ENCODE measurements at regions not wholly inside any gene's neighbourhood (a gene's known extent, or its start where the extent isn't known, plus 50 kb on each side); places are given as distances from the start of the nearest gene placed in this dataset.

DNA sequence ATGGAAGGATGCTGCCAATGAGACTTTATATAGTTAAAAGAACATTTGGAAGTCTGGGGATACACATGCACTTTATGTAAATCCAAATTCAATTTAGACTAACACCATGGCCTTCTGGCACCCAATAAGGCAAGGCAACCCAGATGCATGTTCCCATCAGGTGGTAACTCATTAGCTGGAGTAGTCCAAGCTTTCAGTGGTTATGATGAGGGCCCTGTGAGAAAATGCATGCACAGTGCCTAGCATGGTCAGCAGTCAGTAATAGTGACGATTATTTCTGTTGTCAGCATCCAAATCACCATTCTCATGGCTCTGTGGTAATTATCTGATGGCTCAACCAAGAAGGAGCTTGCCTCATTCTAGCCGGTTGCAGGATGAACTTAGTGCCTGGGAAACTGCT, 70.3 kb upstream of the CTLA4 start:
- no peaks in the 10 kb centered on the region for H3K36me3 ChIP-seq (ENCODE audit: insufficient read depth, low read length)
- no peaks in the 10 kb centered on the region for H3K4me1 ChIP-seq (ENCODE audit: insufficient read depth, low read length, poor library complexity, severe bottlenecking)
- no peak overlapping the region for H3K4me3 ChIP-seq (ENCODE audit: low read length, poor library complexity, severe bottlenecking)
- no peaks in the 10 kb centered on the region for H4K20me1 ChIP-seq (ENCODE audit: insufficient read depth, low read length, poor library complexity, severe bottlenecking)
- no peaks in the 10 kb centered on the region for H3F3A ChIP-seq (ENCODE audit: low read depth)
- no peak overlapping the region for H3K4me2 ChIP-seq (ENCODE audit: low read depth, low read length, poor library complexity, severe bottlenecking)
- TF ChIP-seq EZH2phosphoT487 (IDR thresholded peaks at IDR 0.05; ENCODE audit: borderline replicate concordance), result no peak
- TF ChIP-seq, protein P1, sequence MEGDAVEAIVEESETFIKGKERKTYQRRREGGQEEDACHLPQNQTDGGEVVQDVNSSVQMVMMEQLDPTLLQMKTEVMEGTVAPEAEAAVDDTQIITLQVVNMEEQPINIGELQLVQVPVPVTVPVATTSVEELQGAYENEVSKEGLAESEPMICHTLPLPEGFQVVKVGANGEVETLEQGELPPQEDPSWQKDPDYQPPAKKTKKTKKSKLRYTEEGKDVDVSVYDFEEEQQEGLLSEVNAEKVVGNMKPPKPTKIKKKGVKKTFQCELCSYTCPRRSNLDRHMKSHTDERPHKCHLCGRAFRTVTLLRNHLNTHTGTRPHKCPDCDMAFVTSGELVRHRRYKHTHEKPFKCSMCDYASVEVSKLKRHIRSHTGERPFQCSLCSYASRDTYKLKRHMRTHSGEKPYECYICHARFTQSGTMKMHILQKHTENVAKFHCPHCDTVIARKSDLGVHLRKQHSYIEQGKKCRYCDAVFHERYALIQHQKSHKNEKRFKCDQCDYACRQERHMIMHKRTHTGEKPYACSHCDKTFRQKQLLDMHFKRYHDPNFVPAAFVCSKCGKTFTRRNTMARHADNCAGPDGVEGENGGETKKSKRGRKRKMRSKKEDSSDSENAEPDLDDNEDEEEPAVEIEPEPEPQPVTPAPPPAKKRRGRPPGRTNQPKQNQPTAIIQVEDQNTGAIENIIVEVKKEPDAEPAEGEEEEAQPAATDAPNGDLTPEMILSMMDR (conservative IDR thresholded peaks at IDR 0.05; ENCODE audit: low read length), result no peak
- no peak overlapping the region for H3K9ac ChIP-seq (ENCODE audit: low read depth, low read length, poor library complexity, severe bottlenecking)
- H3K79me2 ChIP-seq (ENCODE audit: insufficient read depth, low read length), result no peaks in the 10 kb centered on the region
- no peak overlapping the region for H2AFZ ChIP-seq (ENCODE audit: low read length)
- H3K9me2 ChIP-seq (replicated peaks; ENCODE audit: low read depth, low read length), result no peaks in the 10 kb centered on the region
- H3K9me3 ChIP-seq (ENCODE audit: insufficient read depth, low read depth, low read length), result no peaks in the 10 kb centered on the region; the same call in 1 of the 2 replicates
- no peaks in the 10 kb centered on the region for H3K27me3 ChIP-seq (ENCODE audit: insufficient read depth, low read length, poor library complexity, severe bottlenecking)

DNA sequence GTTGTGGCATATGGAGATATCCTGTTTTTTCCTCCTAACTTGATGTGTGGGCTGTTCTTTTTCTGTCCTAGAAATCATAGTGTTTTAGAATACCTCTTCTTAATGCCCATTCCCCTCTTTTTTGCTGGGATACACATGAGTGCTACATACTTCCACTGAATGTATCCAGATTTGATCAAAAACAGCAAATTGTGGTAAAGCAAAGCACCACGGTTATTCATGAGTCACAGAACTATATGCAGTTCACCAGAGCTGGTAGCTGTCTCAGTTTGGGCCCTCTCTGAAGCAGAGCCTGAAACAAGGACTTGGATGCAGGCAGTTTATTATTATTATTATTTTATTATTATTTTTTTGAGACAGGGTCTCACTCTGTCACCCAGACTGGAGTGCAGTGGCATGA, 69.9 kb upstream of the CTLA4 start:
- H2AFZ ChIP-seq (ENCODE audit: low read length), result no peak overlapping the region

GRCh38 chr2:203798296-203799087, 69.1 kb upstream of the CTLA4 start:
- H2AFZ ChIP-seq (ENCODE audit: low read length), result no peak overlapping the region
- no peaks in the 10 kb centered on the region for H3K79me2 ChIP-seq (ENCODE audit: insufficient read depth, low read length)
- H3K9me3 ChIP-seq (ENCODE audit: insufficient read depth, low read depth, low read length), result no peaks in the 10 kb centered on the region; the same call in 1 of the 2 replicates
- H3K36me3 ChIP-seq (ENCODE audit: insufficient read depth, low read length), result no peaks in the 10 kb centered on the region
- no peaks in the 10 kb centered on the region for H4K20me1 ChIP-seq (ENCODE audit: insufficient read depth, low read length, poor library complexity, severe bottlenecking)
- H3K9ac ChIP-seq (ENCODE audit: low read depth, low read length, poor library complexity, severe bottlenecking), result no peak overlapping the region
- TF ChIP-seq, protein P1 (conservative IDR thresholded peaks at IDR 0.05; ENCODE audit: low read length), result no peak
- H3K4me2 ChIP-seq (ENCODE audit: low read depth, low read length, poor library complexity, severe bottlenecking), result no peak overlapping the region
- H3K4me3 ChIP-seq (ENCODE audit: low read length, poor library complexity, severe bottlenecking), result no peak overlapping the region
- H3K27me3 ChIP-seq (ENCODE audit: insufficient read depth, low read length, poor library complexity, severe bottlenecking), result no peaks in the 10 kb centered on the region
- no peaks in the 10 kb centered on the region for H3F3A ChIP-seq (ENCODE audit: low read depth)
- no peaks in the 10 kb centered on the region for H3K9me2 ChIP-seq (replicated peaks; ENCODE audit: low read depth, low read length)
- H3K4me1 ChIP-seq (ENCODE audit: insufficient read depth, low read length, poor library complexity, severe bottlenecking), result peaks cover 1% of the 10 kb centered on the region

More for the DNA sequence above, 69.9 kb upstream of the CTLA4 start:
- Histone ChIP-seq H3K9me3 (ENCODE audit: insufficient read depth, low read depth, low read length) (no peaks in the 10 kb centered on the region; the same call in 1 of the 2 replicates), H3K9ac (ENCODE audit: low read depth, low read length, poor library complexity, severe bottlenecking) (no peak overlapping the region), H3K4me3 (ENCODE audit: low read length, poor library complexity, severe bottlenecking) (no peak overlapping the region), H3K4me1 (ENCODE audit: insufficient read depth, low read length, poor library complexity, severe bottlenecking) (no peaks in the 10 kb centered on the region), H3K79me2 (ENCODE audit: insufficient read depth, low read length) (no peaks in the 10 kb centered on the region), H3K27me3 (ENCODE audit: insufficient read depth, low read length, poor library complexity, severe bottlenecking) (no peaks in the 10 kb centered on the region), H3K36me3 (ENCODE audit: insufficient read depth, low read length) (no peaks in the 10 kb centered on the region), H3K4me2 (ENCODE audit: low read depth, low read length, poor library complexity, severe bottlenecking) (no peak overlapping the region), H3F3A (ENCODE audit: low read depth) (no peaks in the 10 kb centered on the region), H4K20me1 (ENCODE audit: insufficient read depth, low read length, poor library complexity, severe bottlenecking) (no peaks in the 10 kb centered on the region), H3K9me2 (replicated peaks; ENCODE audit: low read depth, low read length) (no peaks in the 10 kb centered on the region)
- TF ChIP-seq, protein P1 (conservative IDR thresholded peaks at IDR 0.05; ENCODE audit: low read length), result no peak
- no peak for TF ChIP-seq EZH2phosphoT487 (IDR thresholded peaks at IDR 0.05; ENCODE audit: borderline replicate concordance)
